ENCODE measurements at regions not wholly inside any gene's neighbourhood (a gene's known extent, or its start where the extent isn't known, plus 50 kb on each side); places are given as distances from the start of the nearest gene placed in this dataset.

DNA sequence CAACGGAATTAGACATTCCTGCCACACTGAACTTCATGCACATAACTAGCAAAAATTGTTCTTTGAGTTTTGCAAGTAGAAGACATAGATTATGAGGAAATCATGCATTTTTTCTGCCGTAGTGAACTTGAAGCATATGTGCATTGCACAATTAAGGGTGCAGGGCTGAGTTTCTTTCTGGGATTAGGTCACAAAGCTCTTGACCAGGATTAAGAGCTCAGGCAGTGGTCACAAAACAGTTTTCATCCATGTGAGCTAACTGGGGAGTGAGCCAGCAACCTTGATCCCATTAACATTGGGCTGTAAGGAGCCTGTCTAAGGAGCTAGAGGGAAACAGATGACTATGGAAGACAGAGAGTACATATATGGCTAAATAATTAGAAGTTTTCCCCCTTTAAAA lies 143.7 kb downstream of the PMP22 start:
- no peak overlapping the region for H3K56ac ChIP-seq (replicated peaks; ENCODE audit: insufficient read length, low read depth, low read length)
- H3K23me2 ChIP-seq (ENCODE audit: low read depth, low read length) = no peaks in the 10 kb centered on the region
- no peak overlapping the region for H3K27ac ChIP-seq (ENCODE audit: low read depth, low read length)
- no peak overlapping the region for H3K4me2 ChIP-seq (ENCODE audit: insufficient read depth in 1 of 2, low read depth in 2 of 2, low read length in 2 of 2)
- DNase-seq (ENCODE audit: low read depth in 1 of 2, low spot score in 2 of 2) = no peak
- no peaks in the 10 kb centered on the region for H4K20me1 ChIP-seq (replicated peaks in 1 of 2; ENCODE audit: control insufficient read depth in 1 of 2, insufficient read depth in 2 of 2, low read length in 2 of 2)
- no peaks in the 10 kb centered on the region for H3K79me1 ChIP-seq (ENCODE audit: low read depth, low read length)
- no peak overlapping the region for H3K4me3 ChIP-seq (ENCODE audit: extremely low read depth in 1 of 4, insufficient read depth in 2 of 4, low read depth in 3 of 4, low read length in 4 of 4)
- H4K5ac ChIP-seq (ENCODE audit: insufficient read length, low read depth, low read length) = no peak overlapping the region
- WGBS, 2 experiments (ENCODE audit: extremely low coverage in 1 of 2, insufficient coverage in 1 of 2, insufficient read length in 1 of 2, insufficient replicate concordance in 2 of 2, low coverage in 1 of 2, low lambda C conversion rate in 2 of 2, missing lambda C conversion rate in 1 of 2) = 80% methylated on average over 2 of the region's 2 CpGs; no CpG with 5 or more reads in 1 of the 2 experiments
- no peak for FAIRE-seq
- no peak overlapping the region for H2AK5ac ChIP-seq (ENCODE audit: low read depth, low read length)
- H4K8ac ChIP-seq (ENCODE audit: extremely low read depth, insufficient read depth, low read length) = no peak overlapping the region
- no peak overlapping the region for H2BK120ac ChIP-seq (replicated peaks; ENCODE audit: low read depth, low read length)
- H3K79me2 ChIP-seq (ENCODE audit: control insufficient read depth in 1 of 2, insufficient read depth in 2 of 2, low read length in 2 of 2) = no peaks in the 10 kb centered on the region
- H3K4ac ChIP-seq (replicated peaks; ENCODE audit: insufficient read length, low read depth, low read length) = no peak overlapping the region
- H4K91ac ChIP-seq (replicated peaks; ENCODE audit: insufficient read length, low read length) = no peak overlapping the region
- H2BK20ac ChIP-seq (ENCODE audit: low read length) = no peak overlapping the region
- peaks cover under 1 to 12% (median 4%) of the 10 kb centered on the region in 4 experiments; a peak in 5 of 7 replicates for H3K4me1 ChIP-seq (replicated peaks in 1 of 4; ENCODE audit: control insufficient read depth in 3 of 4, insufficient read depth in 4 of 4, low read length in 3 of 4)
- H2BK15ac ChIP-seq (ENCODE audit: low read length) = no peak overlapping the region
- H3K36me3 ChIP-seq (ENCODE audit: control insufficient read depth in 2 of 4, insufficient read depth in 4 of 4, low read length in 3 of 4) = no peaks in the 10 kb centered on the region
- no peak overlapping the region for H2BK12ac ChIP-seq (ENCODE audit: low read depth, low read length)
- no peak overlapping the region for H2BK5ac ChIP-seq (ENCODE audit: low read depth, low read length)
- no peak overlapping the region for H3K18ac ChIP-seq (ENCODE audit: extremely low read depth, low read length)
- POLR2A ChIA-PET (ENCODE audit: partially characterized antibody) = no interaction called here
- no peak overlapping the region for H3K23ac ChIP-seq (ENCODE audit: insufficient read length)
- no peak overlapping the region for H3K14ac ChIP-seq (ENCODE audit: insufficient read length)
- H3K9me3 ChIP-seq (ENCODE audit: insufficient read depth in 2 of 2, low read depth in 1 of 2, low read length in 1 of 2) = no peaks in the 10 kb centered on the region; a peak in 1 of 4 replicates
- no peak overlapping the region for H2AFZ ChIP-seq (ENCODE audit: low read length)
- H3K27me3 ChIP-seq (replicated peaks in 1 of 4; ENCODE audit: control insufficient read depth in 3 of 4, extremely low read depth in 1 of 4, insufficient read depth in 3 of 4, low read length in 3 of 4) = no peaks in the 10 kb centered on the region
- H3K9ac ChIP-seq (replicated peaks in 1 of 4; ENCODE audit: extremely low read depth in 1 of 4, low read depth in 3 of 4, low read length in 3 of 4) = no peak overlapping the region
- CTCF ChIA-PET (ENCODE audit: partially characterized antibody) = interaction anchor here (1.2 kb wide), 1 partner anchor 36 kb away, joined by 3 read pairs; no protein-coding TSS in a partner anchor
- TF ChIP-seq YY1 (IDR thresholded peaks at IDR 0.05; ENCODE audit: low read depth, low read length) = no peak
- no peak for TF ChIP-seq GTF2F1 (IDR thresholded peaks at IDR 0.05; ENCODE audit: borderline replicate concordance, low read depth, low read length)
- TF ChIP-seq, protein P1, sequence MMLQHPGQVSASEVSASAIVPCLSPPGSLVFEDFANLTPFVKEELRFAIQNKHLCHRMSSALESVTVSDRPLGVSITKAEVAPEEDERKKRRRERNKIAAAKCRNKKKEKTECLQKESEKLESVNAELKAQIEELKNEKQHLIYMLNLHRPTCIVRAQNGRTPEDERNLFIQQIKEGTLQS (IDR thresholded peaks at IDR 0.05; ENCODE audit: insufficient read depth, low read depth, low read length) = no peak
- TF ChIP-seq, protein P2, sequence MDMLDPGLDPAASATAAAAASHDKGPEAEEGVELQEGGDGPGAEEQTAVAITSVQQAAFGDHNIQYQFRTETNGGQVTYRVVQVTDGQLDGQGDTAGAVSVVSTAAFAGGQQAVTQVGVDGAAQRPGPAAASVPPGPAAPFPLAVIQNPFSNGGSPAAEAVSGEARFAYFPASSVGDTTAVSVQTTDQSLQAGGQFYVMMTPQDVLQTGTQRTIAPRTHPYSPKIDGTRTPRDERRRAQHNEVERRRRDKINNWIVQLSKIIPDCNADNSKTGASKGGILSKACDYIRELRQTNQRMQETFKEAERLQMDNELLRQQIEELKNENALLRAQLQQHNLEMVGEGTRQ (IDR thresholded peaks at IDR 0.05; ENCODE audit: low read length) = no peak

Data from H1 (cell line).